ENCODE measurements at regions not wholly inside any gene's neighbourhood (a gene's known extent, or its start where the extent isn't known, plus 50 kb on each side); places are given as distances from the start of the nearest gene placed in this dataset.

GRCh38 chr20:60935971-60936370 is 316.1 kb upstream of the CDH4 start:
- DNase-seq = no peak

GRCh38 chr20:60937585-60937984 is 314.5 kb upstream of the CDH4 start:
- DNase-seq = no peak

- DNase-seq = no peak
Observed at GRCh38 chr20:60941379-60941778, 310.7 kb upstream of the CDH4 start.

GRCh38 chr20:60947819-60948218 is 304.2 kb upstream of the CDH4 start:
- no peak for DNase-seq

- DNase-seq = no peak
Observed at GRCh38 chr20:60948224-60948623, 303.8 kb upstream of the CDH4 start.

GRCh38 chr20:60950561-60950960 is 301.5 kb upstream of the CDH4 start:
- DNase-seq = no peak

GRCh38 chr20:60950974-60951373 is 301.1 kb upstream of the CDH4 start:
- DNase-seq = no peak

- no peak for DNase-seq
Observed at GRCh38 chr20:60952861-60953260, 299.2 kb upstream of the CDH4 start.

GRCh38 chr20:60953321-60953720 is 298.7 kb upstream of the CDH4 start:
- DNase-seq = no peak

- no peak for DNase-seq
Observed at GRCh38 chr20:60955706-60956105, 296.4 kb upstream of the CDH4 start.

- no peak for DNase-seq
Observed at GRCh38 chr20:60956194-60956593, 295.9 kb upstream of the CDH4 start.

- DNase-seq = no peak
Observed at GRCh38 chr20:60957621-60958020, 294.4 kb upstream of the CDH4 start.

- no peak for DNase-seq
Observed at GRCh38 chr20:60959971-60960370, 292.1 kb upstream of the CDH4 start.

GRCh38 chr20:60960500-60960899 is 291.6 kb upstream of the CDH4 start:
- DNase-seq = no peak

GRCh38 chr20:60961551-60961950 is 290.5 kb upstream of the CDH4 start:
- no peak for DNase-seq

GRCh38 chr20:60962367-60963045 is 289.6 kb upstream of the CDH4 start:
- DNase-seq = no peak

GRCh38 chr20:60963146-60963545 is 288.9 kb upstream of the CDH4 start:
- DNase-seq = no peak

- no peak for DNase-seq
Observed at GRCh38 chr20:60964911-60965310, 287.1 kb upstream of the CDH4 start.

GRCh38 chr20:60966031-60966430 is 286.0 kb upstream of the CDH4 start:
- no peak for DNase-seq

GRCh38 chr20:60966766-60967165 is 285.3 kb upstream of the CDH4 start:
- DNase-seq = no peak

GRCh38 chr20:60967431-60968316 is 284.4 kb upstream of the CDH4 start:
- DNase-seq = no peak

GRCh38 chr20:60968853-60969720 is 283.0 kb upstream of the CDH4 start:
- DNase-seq = no peak

GRCh38 chr20:60970601-60971000 is 281.5 kb upstream of the CDH4 start:
- no peak for DNase-seq
